ENCODE measurements at regions not wholly inside any gene's neighbourhood (a gene's known extent, or its start where the extent isn't known, plus 50 kb on each side); places are given as distances from the start of the nearest gene placed in this dataset.

DNA sequence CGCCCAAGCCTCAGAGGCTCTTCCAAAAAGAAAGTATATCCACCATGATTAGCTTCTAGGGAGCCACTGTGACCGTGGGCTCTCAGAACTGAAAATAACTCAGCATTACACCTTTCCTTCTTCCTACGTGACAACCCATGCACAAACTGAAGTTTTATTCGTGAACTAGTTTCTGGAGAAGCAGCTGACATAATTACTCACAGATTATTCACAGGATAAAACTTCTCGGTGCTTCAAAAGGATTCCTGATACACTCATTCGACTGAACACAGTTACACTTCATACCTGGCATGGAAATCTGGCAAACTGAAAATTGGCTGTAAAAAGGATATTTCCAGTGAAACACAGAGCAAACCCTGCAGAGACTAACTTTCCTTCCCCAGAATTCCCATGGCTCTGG, 139.2 kb upstream of the PTER start:
- TF ChIP-seq ATF1 (CRISPR knock-in tag; IDR thresholded peaks at IDR 0.05) (no peak), ATF1 (tag; IDR thresholded peaks at IDR 0.05) (no peak), ZKSCAN3 (CRISPR knock-in tag; IDR thresholded peaks at IDR 0.05) (no peak)
